ENCODE measurements at regions not wholly inside any gene's neighbourhood (a gene's known extent, or its start where the extent isn't known, plus 50 kb on each side); places are given as distances from the start of the nearest gene placed in this dataset.

DNA sequence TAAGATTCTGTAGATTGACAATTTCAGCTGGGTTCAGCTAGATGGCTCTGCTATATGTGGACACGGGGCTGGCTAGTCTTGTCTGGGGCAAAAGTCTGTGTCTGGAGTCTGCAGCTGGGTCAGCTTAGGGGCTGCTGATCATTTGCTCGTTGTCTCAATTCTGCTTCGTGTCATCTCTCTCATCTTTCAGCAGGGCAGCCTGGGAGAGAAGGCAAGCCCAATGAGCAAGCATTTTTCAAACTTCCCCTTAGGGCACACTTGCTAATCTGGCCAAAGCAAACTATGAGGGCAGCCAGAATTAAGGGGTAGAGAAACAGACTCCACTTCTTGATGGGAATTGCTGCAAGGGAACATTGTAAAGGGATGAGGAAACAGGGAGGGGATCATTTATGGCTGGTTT lies 462.6 kb downstream of the SLC4A3 start:
- no peak for TF ChIP-seq POLR2A (IDR thresholded peaks at IDR 0.05)
- TF ChIP-seq, protein P1, sequence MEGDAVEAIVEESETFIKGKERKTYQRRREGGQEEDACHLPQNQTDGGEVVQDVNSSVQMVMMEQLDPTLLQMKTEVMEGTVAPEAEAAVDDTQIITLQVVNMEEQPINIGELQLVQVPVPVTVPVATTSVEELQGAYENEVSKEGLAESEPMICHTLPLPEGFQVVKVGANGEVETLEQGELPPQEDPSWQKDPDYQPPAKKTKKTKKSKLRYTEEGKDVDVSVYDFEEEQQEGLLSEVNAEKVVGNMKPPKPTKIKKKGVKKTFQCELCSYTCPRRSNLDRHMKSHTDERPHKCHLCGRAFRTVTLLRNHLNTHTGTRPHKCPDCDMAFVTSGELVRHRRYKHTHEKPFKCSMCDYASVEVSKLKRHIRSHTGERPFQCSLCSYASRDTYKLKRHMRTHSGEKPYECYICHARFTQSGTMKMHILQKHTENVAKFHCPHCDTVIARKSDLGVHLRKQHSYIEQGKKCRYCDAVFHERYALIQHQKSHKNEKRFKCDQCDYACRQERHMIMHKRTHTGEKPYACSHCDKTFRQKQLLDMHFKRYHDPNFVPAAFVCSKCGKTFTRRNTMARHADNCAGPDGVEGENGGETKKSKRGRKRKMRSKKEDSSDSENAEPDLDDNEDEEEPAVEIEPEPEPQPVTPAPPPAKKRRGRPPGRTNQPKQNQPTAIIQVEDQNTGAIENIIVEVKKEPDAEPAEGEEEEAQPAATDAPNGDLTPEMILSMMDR (IDR thresholded peaks at IDR 0.05): no peak
- Histone ChIP-seq H3K4me3 (replicated peaks in 1 of 3) (no peak overlapping the region), H3K27ac (no peak overlapping the region), H3K4me1 (no peaks in the 10 kb centered on the region), H3K27me3 (no peaks in the 10 kb centered on the region), H3K36me3 (no peaks in the 10 kb centered on the region), H3K9me3 (no peaks in the 10 kb centered on the region)
- intact Hi-C loops (cut with DNase I): no loop called here
- DNase-seq: no peak
- 36 to 61% methylated on average over 3 of the region's 3 CpGs for WGBS, 2 donors

DNA sequence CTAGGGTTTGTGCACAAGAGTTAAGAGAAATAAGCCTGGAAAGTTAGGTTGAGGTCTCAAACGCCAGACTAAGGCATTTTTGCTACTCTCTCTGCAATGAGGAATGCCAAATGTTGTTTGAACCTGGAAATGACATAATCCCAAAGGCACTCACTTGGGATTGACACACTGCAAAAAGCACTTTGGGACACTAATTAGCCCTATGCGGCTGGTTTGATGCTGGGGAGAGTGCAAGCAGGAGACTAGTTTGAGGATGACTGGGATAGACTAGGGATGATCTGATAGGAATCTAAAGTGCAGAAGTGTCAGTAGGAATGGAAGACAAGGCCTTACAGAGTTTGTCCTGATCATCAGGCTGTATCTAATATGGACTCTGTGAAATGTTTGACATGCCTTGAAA lies 469.0 kb downstream of the SLC4A3 start:
- Histone ChIP-seq H3K4me3 (replicated peaks in 1 of 3) (no peak overlapping the region), H3K9me3 (no peaks in the 10 kb centered on the region), H3K27ac (no peak overlapping the region), H3K27me3 (no peaks in the 10 kb centered on the region), H3K36me3 (no peaks in the 10 kb centered on the region), H3K4me1 (no peaks in the 10 kb centered on the region)
- intact Hi-C loops (cut with DNase I): no loop called here
- no peak for TF ChIP-seq POLR2A (IDR thresholded peaks at IDR 0.05)
- TF ChIP-seq, protein P1 (IDR thresholded peaks at IDR 0.05): no peak
- no peak for DNase-seq
- 53 to 55% methylated on average over 2 of the region's 2 CpGs for WGBS, 2 donors

- Histone ChIP-seq H3K27me3 (no peaks in the 10 kb centered on the region), H3K9me3 (no peaks in the 10 kb centered on the region), H3K27ac (no peak overlapping the region), H3K4me3 (replicated peaks in 1 of 3) (no peak overlapping the region), H3K4me1 (peaks cover 19 to 28% of the 10 kb centered on the region in 2 donors), H3K36me3 (no peaks in the 10 kb centered on the region)
- TF ChIP-seq POLR2A (IDR thresholded peaks at IDR 0.05): no peak
- TF ChIP-seq, protein P1 (IDR thresholded peaks at IDR 0.05): no peak
- 76 to 80% methylated on average over 6 of the region's 6 CpGs for WGBS, 2 donors
- DNase-seq: no peak
- intact Hi-C loops (cut with DNase I): no loop called here
Measured at GRCh38 chr2:220101980-220102379, 474.6 kb downstream of the SLC4A3 start.

GRCh38 chr2:220103596-220103995 lies 476.2 kb downstream of the SLC4A3 start:
- H3K4me1 ChIP-seq: peaks cover 19 to 28% of the 10 kb centered on the region in 2 donors
- no peaks in the 10 kb centered on the region for H3K27me3 ChIP-seq
- H3K4me3 ChIP-seq (replicated peaks in 1 of 3): no peak overlapping the region
- no peaks in the 10 kb centered on the region for H3K36me3 ChIP-seq
- H3K9me3 ChIP-seq: no peaks in the 10 kb centered on the region
- peak overlapping the region; percentile 47 to 72 (median 66) for H3K27ac ChIP-seq
- 39 to 48% methylated on average over 2 of the region's 2 CpGs for WGBS, 2 donors
- intact Hi-C loops (cut with DNase I): no loop called here
- no peak for DNase-seq
- TF ChIP-seq, protein P1 (IDR thresholded peaks at IDR 0.05): no peak

- 27 to 34% methylated on average over 7 of the region's 7 CpGs for WGBS, 2 donors
Measured at GRCh38 chr2:220104871-220105351, 477.5 kb downstream of the SLC4A3 start.

More at GRCh38 chr2:220104871-220105351, 477.5 kb downstream of the SLC4A3 start:
- H3K27me3 ChIP-seq: no peaks in the 10 kb centered on the region
- intact Hi-C loops (cut with DNase I): no loop called here
- no peak overlapping the region for H3K4me3 ChIP-seq (replicated peaks in 1 of 3)
- no peaks in the 10 kb centered on the region for H3K36me3 ChIP-seq
- H3K4me1 ChIP-seq: peaks cover 19 to 28% of the 10 kb centered on the region in 2 donors
- TF ChIP-seq, protein P1 (IDR thresholded peaks at IDR 0.05): peak in 2 of 6 experiments; percentile 32 to 36
- TF ChIP-seq POLR2A (IDR thresholded peaks at IDR 0.05): no peak
- peak overlapping the region in 2 of 3 donors; percentile 47 to 72 for H3K27ac ChIP-seq
- no peaks in the 10 kb centered on the region for H3K9me3 ChIP-seq
- peak; percentile 68 to 77 for DNase-seq

All from thyroid gland (tissue), 4 donors.